ENCODE measurements at regions not wholly inside any gene's neighbourhood (a gene's known extent, or its start where the extent isn't known, plus 50 kb on each side); places are given as distances from the start of the nearest gene placed in this dataset.
"Not testable (repeated sequence)": the region's sequence is repeated elsewhere in the genome, so short reads cannot be mapped to it uniquely, and the experiment has no call there.

GRCh38 chr20:12936524-12936923, 72.2 kb upstream of the SPTLC3 start:
- no peaks in the 10 kb centered on the region for H3K9me3 Mint-ChIP-seq
- no peak overlapping the region for H3K27ac Mint-ChIP-seq

GRCh38 chr20:12941025-12941424, 67.7 kb upstream of the SPTLC3 start:
- peaks cover 0 to 2% (median 0%) of the 10 kb centered on the region in 5 donors for H3K27me3 Mint-ChIP-seq
- POLR2A ChIA-PET = no interaction called here
- no peak for DNase-seq
- H3K4me1 Mint-ChIP-seq = no peaks in the 10 kb centered on the region
- H3K9me3 Mint-ChIP-seq = no peaks in the 10 kb centered on the region
- H3K4me3 Mint-ChIP-seq = no peak overlapping the region
- H3K36me3 Mint-ChIP-seq = no peaks in the 10 kb centered on the region
- H3K27ac Mint-ChIP-seq = no peak overlapping the region
- no peak for ATAC-seq

More at GRCh38 chr20:12936524-12936923, 72.2 kb upstream of the SPTLC3 start:
- Mint-ChIP-seq H3K4me3 (no peak overlapping the region), H3K27me3 (peaks cover 0 to 6% (median 2%) of the 10 kb centered on the region in 5 donors), H3K4me1 (no peaks in the 10 kb centered on the region), H3K36me3 (no peaks in the 10 kb centered on the region)
- POLR2A ChIA-PET = no interaction called here
- ATAC-seq = no peak
- DNase-seq = no peak

GRCh38 chr20:12942123-12942522, 66.6 kb upstream of the SPTLC3 start:
- no peak overlapping the region for H3K27ac Mint-ChIP-seq
- ATAC-seq = no peak
- H3K9me3 Mint-ChIP-seq = no peaks in the 10 kb centered on the region
- POLR2A ChIA-PET = no interaction called here
- H3K4me3 Mint-ChIP-seq = no peak overlapping the region
- H3K27me3 Mint-ChIP-seq = no peaks in the 10 kb centered on the region
- no peaks in the 10 kb centered on the region for H3K36me3 Mint-ChIP-seq
- no peaks in the 10 kb centered on the region for H3K4me1 Mint-ChIP-seq
- no peak for DNase-seq

DNA sequence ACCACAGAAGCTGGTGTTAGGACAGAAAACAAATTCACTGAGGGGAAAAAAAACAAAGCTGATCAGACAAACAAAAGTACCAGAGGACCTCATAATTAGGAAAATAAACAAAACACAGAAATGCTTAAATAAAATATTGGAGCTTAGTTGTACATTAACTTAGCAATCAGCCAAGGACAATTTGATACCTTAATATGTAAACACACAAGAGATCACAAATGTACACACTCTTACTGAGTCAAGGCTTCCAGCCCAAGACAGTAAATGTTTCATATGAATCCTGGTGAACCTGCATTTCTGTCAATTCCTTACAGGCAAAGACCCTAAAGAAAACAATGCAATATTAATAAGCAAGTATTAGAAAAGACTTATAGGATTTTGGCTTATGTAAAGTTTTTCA, 62.0 kb upstream of the SPTLC3 start:
- Mint-ChIP-seq H3K36me3 (no peaks in the 10 kb centered on the region), H3K4me3 (no peak overlapping the region), H3K27me3 (no peaks in the 10 kb centered on the region), H3K9me3 (no peaks in the 10 kb centered on the region), H3K27ac (no peak overlapping the region), H3K4me1 (peaks cover 0 to 3% (median 0%) of the 10 kb centered on the region in 4 donors)
- POLR2A ChIA-PET = no interaction called here
- no peak for ATAC-seq
- DNase-seq = no peak

- no peak overlapping the region for H3K4me3 Mint-ChIP-seq
- POLR2A ChIA-PET = no interaction called here
- H3K36me3 Mint-ChIP-seq = no peaks in the 10 kb centered on the region
- no peak for DNase-seq
- no peaks in the 10 kb centered on the region for H3K9me3 Mint-ChIP-seq
- peaks cover 0 to 6% (median 0%) of the 10 kb centered on the region in 4 donors for H3K4me1 Mint-ChIP-seq
- H3K27ac Mint-ChIP-seq = no peak overlapping the region
- peaks cover 0 to 2% (median 0%) of the 10 kb centered on the region in 5 donors for H3K27me3 Mint-ChIP-seq
- no peak for ATAC-seq
These were observed 61.1 kb upstream of the SPTLC3 start for GRCh38 chr20:12947691-12948090.

DNA sequence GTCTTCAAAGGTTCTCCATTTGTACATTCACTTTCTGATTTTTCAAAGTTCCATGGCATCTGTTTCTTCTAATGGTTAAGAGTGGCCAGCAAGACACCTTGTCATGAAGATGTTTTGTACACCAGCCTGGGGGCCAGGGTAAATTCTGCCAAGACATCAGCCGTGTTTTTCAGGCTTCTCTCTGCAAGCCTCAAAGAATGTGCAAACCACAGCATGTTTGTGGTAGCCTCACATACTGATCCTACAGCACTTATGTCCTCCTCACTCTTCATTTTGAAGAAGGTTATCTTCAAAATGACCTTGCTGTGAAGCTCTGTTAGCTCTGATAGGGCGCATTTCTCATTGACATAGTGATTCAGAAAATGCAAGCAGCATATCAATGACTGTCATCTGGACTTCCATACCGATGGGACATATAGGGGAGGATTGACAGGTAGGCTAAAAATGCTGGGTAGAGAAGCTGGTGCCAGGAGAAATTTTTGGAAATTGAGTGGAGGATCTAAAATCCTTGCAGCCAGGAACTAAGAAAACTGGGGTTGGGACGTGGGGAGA, 59.3 kb upstream of the SPTLC3 start:
- Mint-ChIP-seq H3K27me3 (peaks cover 0 to 6% (median 2%) of the 10 kb centered on the region in 5 donors), H3K27ac (peak overlapping the region in 1 of 10 donors; percentile 29), H3K4me1 (peaks cover 0 to 6% (median 0%) of the 10 kb centered on the region in 4 donors), H3K9me3 (no peaks in the 10 kb centered on the region), H3K4me3 (no peak overlapping the region), H3K36me3 (no peaks in the 10 kb centered on the region)
- DNase-seq (no peak), ATAC-seq (no peak)
- POLR2A ChIA-PET = no interaction called here

DNA sequence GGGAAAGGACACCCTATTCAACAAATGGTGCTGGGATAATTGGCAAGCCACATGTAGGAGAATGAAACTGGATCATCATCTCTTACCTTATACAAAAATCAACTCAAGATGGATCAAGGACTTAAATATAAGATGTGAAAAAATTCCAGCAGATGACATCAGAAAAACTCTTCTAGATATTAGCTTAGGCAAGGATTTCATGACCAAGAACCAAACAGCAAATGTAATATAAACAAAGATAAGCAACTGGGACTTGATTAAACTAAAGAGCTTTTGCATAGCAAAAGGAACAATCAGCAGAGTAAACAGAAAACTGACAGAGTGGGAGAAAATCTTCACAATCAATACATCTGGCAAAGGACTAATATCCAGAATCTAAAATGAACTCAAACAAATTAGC, 54.5 kb upstream of the SPTLC3 start:
- POLR2A ChIA-PET, H3K4me1 Mint-ChIP-seq, H3K27me3 Mint-ChIP-seq, ATAC-seq, H3K9me3 Mint-ChIP-seq, H3K27ac Mint-ChIP-seq, H3K4me3 Mint-ChIP-seq, H3K36me3 Mint-ChIP-seq, DNase-seq: not testable (repeated sequence)

DNA sequence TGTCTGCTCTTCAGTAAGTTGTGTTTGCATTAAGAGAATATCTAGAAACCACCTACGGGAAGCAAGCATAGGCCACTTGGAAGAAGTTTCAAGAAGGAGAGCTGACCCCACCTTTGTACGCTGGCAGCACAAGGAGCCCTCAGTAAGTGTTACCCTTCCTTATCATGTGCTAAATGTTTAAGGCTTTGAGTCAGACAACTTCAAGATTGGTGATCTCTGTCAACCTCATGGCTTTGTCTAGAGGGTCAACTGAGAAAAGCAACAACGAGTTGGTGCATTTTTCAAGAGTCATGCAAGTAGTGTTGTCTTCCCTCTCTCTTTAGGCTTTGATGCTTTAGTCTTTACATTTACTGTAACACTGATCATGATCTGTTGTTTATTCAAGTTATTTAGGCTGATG, 53.2 kb upstream of the SPTLC3 start:
- Mint-ChIP-seq H3K36me3 (no peaks in the 10 kb centered on the region), H3K27me3 (peaks cover 2 to 16% (median 5%) of the 10 kb centered on the region in 5 donors), H3K27ac (no peak overlapping the region), H3K4me1 (peaks cover 0 to 3% (median 0%) of the 10 kb centered on the region in 4 donors), H3K4me3 (no peak overlapping the region), H3K9me3 (no peaks in the 10 kb centered on the region)
- ATAC-seq (no peak), DNase-seq (no peak)
- POLR2A ChIA-PET = no interaction called here

GRCh38 chr20:12956303-12956702, 52.5 kb upstream of the SPTLC3 start:
- Mint-ChIP-seq H3K36me3 (no peaks in the 10 kb centered on the region), H3K4me1 (peaks cover 0 to 3% (median 0%) of the 10 kb centered on the region in 4 donors), H3K4me3 (no peak overlapping the region), H3K27ac (no peak overlapping the region), H3K27me3 (peaks cover 2 to 16% (median 5%) of the 10 kb centered on the region in 5 donors), H3K9me3 (no peaks in the 10 kb centered on the region)
- POLR2A ChIA-PET = no interaction called here
- ATAC-seq = no peak
- no peak for DNase-seq

DNA sequence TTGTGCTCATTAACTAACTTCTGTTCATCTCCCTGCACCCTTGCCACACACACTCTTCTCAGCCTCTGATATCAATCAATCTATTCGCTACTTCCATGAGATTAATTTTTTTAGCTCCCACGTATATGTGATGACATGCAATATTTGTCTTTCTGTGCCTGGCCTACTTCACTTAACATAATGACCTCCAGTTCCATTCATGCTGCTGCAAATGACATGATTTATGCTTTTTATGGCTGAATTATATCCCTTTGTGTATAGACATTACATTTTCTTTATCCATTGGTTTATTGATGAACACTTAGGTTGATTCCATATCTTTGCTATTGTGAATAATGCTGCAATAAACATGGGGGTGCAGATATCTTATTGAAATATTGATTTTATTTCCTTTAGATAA, 50.8 kb upstream of the SPTLC3 start:
- no peaks in the 10 kb centered on the region for H3K4me1 Mint-ChIP-seq
- POLR2A ChIA-PET = no interaction called here
- H3K27me3 Mint-ChIP-seq = peaks cover 0 to 16% (median 5%) of the 10 kb centered on the region in 5 donors
- no peaks in the 10 kb centered on the region for H3K36me3 Mint-ChIP-seq
- H3K9me3 Mint-ChIP-seq = no peaks in the 10 kb centered on the region
- DNase-seq (no peak), ATAC-seq (no peak)
- H3K27ac Mint-ChIP-seq = no peak overlapping the region
- no peak overlapping the region for H3K4me3 Mint-ChIP-seq

Measured in naive thymus-derived CD8-positive, alpha-beta T cell (primary cell).